B cell (primary cell): ENCODE measurements at regions not wholly inside any gene's neighbourhood (a gene's known extent, or its start where the extent isn't known, plus 50 kb on each side); places are given as distances from the start of the nearest gene placed in this dataset.

ENCODE experiments used
- ATAC-seq: fragments of 200-7000 bp; cut with Tn5 transposase; one replicate; pipeline ENCODE4 v1.10.0; 2021; ENCODE audit warnings: low read depth, mild to moderate bottlenecking, moderate number of reproducible peaks, moderate library complexity
- CTCF ChIA-PET: fragments of 350-600 bp; sonication (Branson Sonifier 250); formaldehyde crosslinking; loops from one replicate; lab custom pipeline; 2021; ENCODE audit warnings: antibody characterized with exemption, inconsistent platforms; lab: Charles Lee
- POLR2A ChIA-PET: fragments of 350-600 bp; sonication (Branson Sonifier 250); formaldehyde crosslinking; loops from one replicate; lab custom pipeline; 2021; ENCODE audit warnings: antibody characterized with exemption; lab: Charles Lee
- DNase-seq: peaks from one replicate; pipeline ENCODE4 v3.0.0; 2013
- H2AFZ ChIP-seq: 2 replicates; pipeline ENCODE4 v1.6.1; 2012; ENCODE audit warnings: mild to moderate bottlenecking, low read depth, low read length; ENCODE audit not compliant: insufficient read depth, poor library complexity, severe bottlenecking
- H3K27ac ChIP-seq, 2 donors: 1 replicate in 1 of 2; 2 replicates in 1 of 2; pipeline ENCODE4 v1.5.1; 2012 to 2013; ENCODE audit warnings: low read length in 2 of 2, mild to moderate bottlenecking in 2 of 2, moderate library complexity in 1 of 2
- H3K27me3 ChIP-seq, 4 experiments: fragments of 200-600 bp in 1 of 4; sonication (generic) in 1 of 4; replicated peaks in 1 of 4; 1 replicate in 2 of 4; 2 replicates in 2 of 4; pipeline versions ENCODE4 v1.6.1 to v1.7.0; 2013 to 2016; ENCODE audit warnings: low read length in 3 of 4, mild to moderate bottlenecking in 2 of 4, mixed read lengths in 1 of 4, moderate library complexity in 1 of 4; ENCODE audit not compliant: insufficient read depth in 4 of 4, control insufficient read depth in 3 of 4; ENCODE audit errors: control extremely low read depth in 1 of 4
- H3K36me3 ChIP-seq, 2 experiments: replicated peaks in 1 of 2; 1 replicate in 1 of 2; 2 replicates in 1 of 2; pipeline versions ENCODE4 v1.6.1 to v1.7.1; 2013; ENCODE audit warnings: low read length in 1 of 2; ENCODE audit not compliant: insufficient read depth in 2 of 2, control insufficient read depth in 1 of 2; ENCODE audit errors: control extremely low read depth in 1 of 2, extremely low read depth in 1 of 2
- H3K4me1 ChIP-seq, 2 donors: fragments of 200-600 bp in 1 of 2; sonication (generic) in 1 of 2; 1 replicate in 1 of 2; 2 replicates in 1 of 2; pipeline versions ENCODE4 v1.5.1 to v1.6.1; 2013 to 2017; ENCODE audit warnings: low read length in 2 of 2; ENCODE audit not compliant: control insufficient read depth in 2 of 2, insufficient read depth in 2 of 2
- H3K4me2 ChIP-seq: replicated peaks from 2 replicates; pipeline ENCODE3; 2012; ENCODE audit warnings: mild to moderate bottlenecking, low read depth, low read length; ENCODE audit not compliant: poor library complexity, severe bottlenecking
- H3K4me3 ChIP-seq, 5 experiments: fragments of 200-600 bp in 1 of 5; sonication (generic) in 1 of 5; 1 replicate in 3 of 5; 2 replicates in 2 of 5; pipeline versions ENCODE4 v1.5.1 to v1.7.0; 2011 to 2016; ENCODE audit warnings: low read length in 4 of 5, mild to moderate bottlenecking in 4 of 5, low read depth in 2 of 5, control low read depth in 1 of 5, moderate library complexity in 1 of 5; ENCODE audit not compliant: insufficient read depth in 1 of 5; ENCODE audit errors: control extremely low read depth in 1 of 5, extremely low read depth in 1 of 5
- H3K79me2 ChIP-seq: fragments of 200-600 bp; sonication (generic); one replicate; pipeline ENCODE4 v1.6.0; 2016; ENCODE audit warnings: low read length; ENCODE audit not compliant: control insufficient read depth, insufficient read depth
- H3K9ac ChIP-seq: fragments of 200-600 bp; sonication (generic); 2 replicates; pipeline ENCODE4 v1.6.1; 2017; ENCODE audit warnings: mild to moderate bottlenecking, low read length, moderate library complexity
- H3K9me3 ChIP-seq, 3 donors: one replicate each; pipeline versions ENCODE4 v1.6.1 to v1.7.1; 2013; ENCODE audit warnings: low read length in 2 of 3; ENCODE audit not compliant: control insufficient read depth in 2 of 3, insufficient read depth in 1 of 3; ENCODE audit errors: control extremely low read depth in 1 of 3
- H4K20me1 ChIP-seq: 2 replicates; pipeline ENCODE4 v1.6.0; 2012; ENCODE audit warnings: mild to moderate bottlenecking, low read length; ENCODE audit not compliant: insufficient read depth, control insufficient read depth, poor library complexity, severe bottlenecking
- H3K27ac Mint-ChIP-seq: one replicate; pipeline ENCODE4 v1.8.0; 2021; ENCODE audit warnings: mixed read lengths
- H3K27me3 Mint-ChIP-seq: one replicate; pipeline ENCODE4 v1.8.0; 2021; ENCODE audit warnings: mixed read lengths
- H3K4me1 Mint-ChIP-seq: one replicate; pipeline ENCODE4 v1.8.0; 2021; ENCODE audit warnings: mixed read lengths
- H3K4me3 Mint-ChIP-seq: one replicate; pipeline ENCODE4 v1.8.0; 2021; ENCODE audit warnings: mixed read lengths
- H3K9me3 Mint-ChIP-seq: one replicate; pipeline ENCODE4 v1.8.0; 2022; ENCODE audit warnings: mixed read lengths; ENCODE audit not compliant: insufficient read depth
- EZH2 ChIP-seq: IDR thresholded peaks from 2 replicates; pipeline ENCODE4 v1.6.1; 2012; ENCODE audit warnings: borderline replicate concordance, low read depth, mild to moderate bottlenecking, moderate library complexity, low read length; ENCODE audit not compliant: insufficient read depth, poor library complexity, severe bottlenecking
- WGBS: methylation state at CpG from one replicate; pipeline ENCODE4 v1.1.5; 2013; ENCODE audit warnings: missing lambda C conversion rate; ENCODE audit not compliant: insufficient coverage; 5-methylcytosine and 5-hydroxymethylcytosine counted together
- intact Hi-C: fragments of 100-400 bp; cut with micrococcal nuclease; formaldehyde crosslinking; loops from one replicate; pipeline ENCODE4 v1.10.0; 2022
- TF ChIP-seq, protein P1 (sequence below): fragments of 200-600 bp; IDR thresholded peaks from one replicate; pipeline ENCODE4 v1.8.0; 2022; ENCODE audit warnings: antibody characterized with exemption, mild to moderate bottlenecking

DNA sequence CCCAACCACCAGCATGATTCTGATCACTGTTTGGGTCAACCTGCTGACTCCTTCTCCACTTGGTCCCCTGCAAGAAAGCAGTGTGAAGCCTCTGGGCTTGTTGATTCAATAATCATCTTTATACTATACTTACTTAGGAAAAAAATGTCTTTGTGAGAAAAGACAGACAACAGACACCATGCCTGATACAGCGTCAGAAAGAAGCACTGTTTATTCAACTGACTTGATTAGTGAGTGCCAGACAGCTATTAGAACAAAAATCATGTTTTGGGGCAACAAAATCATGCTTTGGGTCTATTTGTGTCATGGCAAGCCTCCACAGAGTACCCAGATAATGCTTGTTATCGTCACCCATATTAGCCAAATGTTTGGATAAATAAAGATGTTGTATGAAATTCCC, 58.7 kb upstream of the ATL2 start:
- Histone ChIP-seq H3K9me3 (no peaks in the 10 kb centered on the region), H3K27me3 (peaks cover 0 to 12% (median 0%) of the 10 kb centered on the region in 4 experiments), H3K36me3 (no peaks in the 10 kb centered on the region), H4K20me1 (no peaks in the 10 kb centered on the region), H3K79me2 (no peaks in the 10 kb centered on the region), H3K9ac (no peak overlapping the region), H3K4me2 (no peak overlapping the region), H3K27ac (no peak overlapping the region), H3K4me1 (no peaks in the 10 kb centered on the region), H2AFZ (no peak overlapping the region), H3K4me3 (no peak overlapping the region)
- no peak for TF ChIP-seq EZH2
- TF ChIP-seq, protein P1, sequence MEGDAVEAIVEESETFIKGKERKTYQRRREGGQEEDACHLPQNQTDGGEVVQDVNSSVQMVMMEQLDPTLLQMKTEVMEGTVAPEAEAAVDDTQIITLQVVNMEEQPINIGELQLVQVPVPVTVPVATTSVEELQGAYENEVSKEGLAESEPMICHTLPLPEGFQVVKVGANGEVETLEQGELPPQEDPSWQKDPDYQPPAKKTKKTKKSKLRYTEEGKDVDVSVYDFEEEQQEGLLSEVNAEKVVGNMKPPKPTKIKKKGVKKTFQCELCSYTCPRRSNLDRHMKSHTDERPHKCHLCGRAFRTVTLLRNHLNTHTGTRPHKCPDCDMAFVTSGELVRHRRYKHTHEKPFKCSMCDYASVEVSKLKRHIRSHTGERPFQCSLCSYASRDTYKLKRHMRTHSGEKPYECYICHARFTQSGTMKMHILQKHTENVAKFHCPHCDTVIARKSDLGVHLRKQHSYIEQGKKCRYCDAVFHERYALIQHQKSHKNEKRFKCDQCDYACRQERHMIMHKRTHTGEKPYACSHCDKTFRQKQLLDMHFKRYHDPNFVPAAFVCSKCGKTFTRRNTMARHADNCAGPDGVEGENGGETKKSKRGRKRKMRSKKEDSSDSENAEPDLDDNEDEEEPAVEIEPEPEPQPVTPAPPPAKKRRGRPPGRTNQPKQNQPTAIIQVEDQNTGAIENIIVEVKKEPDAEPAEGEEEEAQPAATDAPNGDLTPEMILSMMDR, result no peak
- H3K27ac Mint-ChIP-seq, result no peak overlapping the region
- ChIA-PET CTCF (no interaction called here), POLR2A (no interaction called here)
- 100% methylated on average over 1 of the region's 2 CpGs for WGBS
- no peaks in the 10 kb centered on the region for H3K9me3 Mint-ChIP-seq
- DNase-seq (no peak), ATAC-seq (no peak)
- peaks cover 14% of the 10 kb centered on the region for H3K27me3 Mint-ChIP-seq
- intact Hi-C loops, result no loop called here
- H3K4me1 Mint-ChIP-seq, result no peaks in the 10 kb centered on the region
- no peak overlapping the region for H3K4me3 Mint-ChIP-seq

DNA sequence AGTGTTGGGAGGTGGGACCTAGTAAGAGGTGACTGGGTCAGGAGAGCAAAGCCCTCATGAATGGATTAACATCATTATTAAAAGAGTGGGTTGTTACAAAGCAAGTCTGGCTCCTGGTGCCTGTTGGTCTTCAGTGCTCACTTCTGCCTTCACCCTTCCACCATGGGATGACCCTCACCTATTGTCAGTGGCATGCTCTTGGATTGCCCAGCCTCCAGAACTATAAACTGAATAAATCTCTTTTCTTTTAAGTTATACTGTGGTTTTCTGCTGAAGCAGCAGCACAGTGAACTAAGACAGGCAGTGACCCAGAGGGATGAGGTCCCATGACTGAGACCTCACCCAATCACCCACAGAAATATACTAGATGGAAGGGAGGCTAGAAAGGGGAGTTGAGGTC, 57.5 kb upstream of the ATL2 start:
- H3K4me3 Mint-ChIP-seq, result no peak overlapping the region
- Histone ChIP-seq H3K9ac (no peak overlapping the region), H4K20me1 (no peaks in the 10 kb centered on the region), H3K79me2 (no peaks in the 10 kb centered on the region), H3K27me3 (peaks cover 0 to 9% (median 0%) of the 10 kb centered on the region in 4 experiments), H2AFZ (no peak overlapping the region), H3K36me3 (no peaks in the 10 kb centered on the region), H3K4me3 (no peak overlapping the region), H3K4me1 (no peaks in the 10 kb centered on the region), H3K4me2 (no peak overlapping the region), H3K27ac (no peak overlapping the region), H3K9me3 (no peaks in the 10 kb centered on the region)
- intact Hi-C loops, result no loop called here
- H3K4me1 Mint-ChIP-seq, result no peaks in the 10 kb centered on the region
- POLR2A ChIA-PET, result no interaction called here
- TF ChIP-seq, protein P1, result no peak
- no peak for TF ChIP-seq EZH2
- no peaks in the 10 kb centered on the region for H3K9me3 Mint-ChIP-seq
- CTCF ChIA-PET, result no interaction called here
- H3K27me3 Mint-ChIP-seq, result peaks cover 11% of the 10 kb centered on the region
- no peak for ATAC-seq
- no peak for DNase-seq
- no peak overlapping the region for H3K27ac Mint-ChIP-seq
